DMS79 (cell line): ENCODE measurements at regions not wholly inside any gene's neighbourhood (a gene's known extent, or its start where the extent isn't known, plus 50 kb on each side); places are given as distances from the start of the nearest gene placed in this dataset.

ENCODE experiments used
- DNase-seq: peaks from one replicate; lab custom pipeline; 2025; lab: John Stamatoyannopoulos, UW

DNA sequence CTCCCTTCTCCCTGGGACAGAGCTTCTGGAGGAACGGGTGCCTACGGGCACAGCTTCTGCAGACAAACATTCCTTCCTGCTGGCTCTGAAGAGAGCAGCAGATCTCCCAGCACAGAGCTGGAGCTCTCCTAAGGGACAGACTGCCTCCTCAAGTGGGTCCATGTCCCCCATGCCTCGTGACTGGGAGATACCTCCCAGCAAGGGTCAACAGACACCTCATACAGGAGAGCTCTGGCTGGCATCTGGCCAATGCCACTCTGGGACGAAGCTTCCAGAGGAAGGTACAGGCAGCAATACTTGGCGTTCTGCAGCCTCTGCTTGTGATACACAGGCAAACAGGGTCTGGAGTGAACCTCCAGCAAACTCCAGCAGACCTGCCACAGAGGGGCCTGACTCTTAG, 227.9 kb downstream of the SPATA31D1 start:
- no peak for DNase-seq

GRCh38 chr9:82223442-82223841, 234.9 kb downstream of the SPATA31D1 start:
- DNase-seq: no peak

DNA sequence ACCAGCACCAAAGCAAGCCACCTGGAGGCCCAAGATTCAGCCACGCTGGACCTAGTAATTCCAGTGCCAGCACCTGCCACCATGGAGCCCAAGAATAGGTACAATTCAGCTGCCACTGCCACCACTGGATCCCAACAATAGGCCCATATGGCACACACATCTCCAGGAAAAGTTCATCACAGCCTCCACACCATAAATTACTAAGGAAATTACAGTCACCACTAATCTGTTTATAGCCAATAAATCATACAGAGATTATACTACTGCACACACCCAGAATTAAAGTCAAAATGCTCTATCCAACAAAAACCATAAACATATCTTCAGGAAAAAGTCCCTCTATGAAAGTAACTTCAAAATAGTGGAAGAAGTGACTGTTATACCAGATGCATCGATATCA, 242.8 kb downstream of the SPATA31D1 start:
- DNase-seq: no peak

GRCh38 chr9:82234160-82234943, 245.8 kb downstream of the SPATA31D1 start:
- DNase-seq: no peak

DNA sequence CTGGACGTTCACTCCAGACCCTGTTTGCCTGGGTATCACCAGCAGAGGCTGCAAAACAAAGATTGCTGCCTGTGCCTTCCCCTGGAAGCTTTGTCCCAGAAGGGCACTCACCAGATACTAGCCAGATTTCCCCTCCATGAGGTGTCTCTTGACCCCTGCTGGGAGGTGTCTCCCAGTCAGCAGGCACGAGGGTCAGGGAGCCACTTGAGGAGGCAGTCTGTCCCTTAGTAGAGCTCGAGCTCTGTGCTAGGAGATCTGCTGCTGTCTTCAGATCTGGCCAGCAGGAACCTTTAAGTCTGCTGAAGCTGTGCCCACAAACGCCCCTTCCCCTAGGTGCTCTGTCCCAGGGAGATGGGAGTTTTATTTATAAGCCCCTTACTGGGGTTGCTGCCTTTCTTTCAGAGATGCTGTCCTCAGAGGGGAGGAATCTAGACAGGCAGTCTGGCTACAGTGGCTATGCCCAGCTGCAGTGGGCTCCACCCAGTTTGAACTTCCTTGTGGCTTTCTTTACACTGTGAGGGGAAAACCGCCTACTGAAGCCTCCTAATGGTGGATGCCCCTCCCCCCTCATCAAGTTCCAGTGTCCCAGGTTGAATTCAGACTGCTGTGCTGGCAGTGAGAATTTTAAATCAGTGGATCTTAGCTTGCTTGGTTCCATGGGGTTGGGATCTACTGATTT, 253.9 kb downstream of the SPATA31D1 start:
- no peak for DNase-seq

- no peak for DNase-seq
Observed at GRCh38 chr9:82247318-82247717, 258.7 kb downstream of the SPATA31D1 start.

DNA sequence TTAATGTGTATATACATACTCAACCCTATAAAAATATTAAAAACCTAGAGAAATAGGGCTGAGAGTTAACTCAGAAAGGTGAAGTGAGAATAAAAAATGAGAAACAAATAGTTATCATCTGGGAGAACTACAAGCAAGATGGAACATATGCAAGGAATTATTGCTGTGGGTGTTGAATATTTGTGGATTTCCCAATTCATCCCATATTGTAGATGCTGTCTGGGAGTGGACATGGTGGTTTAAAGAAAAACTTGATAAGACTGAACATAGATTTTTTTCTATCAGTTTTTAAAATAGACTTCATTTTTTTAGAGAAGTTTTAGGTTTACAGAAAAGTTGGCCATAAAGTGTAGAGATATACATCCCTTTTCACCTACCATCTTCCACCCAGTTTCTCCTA, 263.5 kb downstream of the SPATA31D1 start:
- DNase-seq: no peak

DNA sequence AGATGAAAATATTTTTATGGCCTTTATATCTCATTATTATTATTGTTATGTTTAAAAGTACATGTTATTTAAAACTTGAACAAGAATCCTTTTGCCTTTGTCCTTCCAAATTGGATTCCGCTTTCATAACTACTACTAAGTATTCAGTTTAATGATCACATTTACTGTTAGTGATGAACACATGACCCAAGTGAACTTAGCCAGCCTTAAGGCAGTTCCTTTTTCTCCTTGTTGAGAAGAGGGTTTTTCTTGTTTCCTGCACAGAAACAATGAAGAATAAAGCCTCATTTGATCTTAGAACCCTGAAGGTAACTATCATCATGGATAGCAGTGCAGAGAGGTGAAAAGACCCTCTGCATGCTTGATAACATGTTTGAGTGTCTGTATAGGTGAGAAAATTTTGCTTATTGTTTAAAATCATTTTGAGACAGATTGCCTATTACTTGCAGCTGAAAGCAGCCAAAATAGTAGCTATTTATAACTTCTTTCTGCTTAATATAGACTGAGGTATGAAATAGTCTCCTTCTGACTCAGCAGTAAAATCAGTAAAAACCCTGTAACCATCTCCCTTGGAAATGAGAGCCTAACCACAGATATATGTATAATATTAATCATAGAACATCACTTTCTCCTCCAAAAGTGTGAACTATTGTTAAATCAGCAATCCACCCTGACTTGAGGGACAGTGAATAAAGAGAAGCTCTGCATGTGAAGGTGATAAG, 266.2 kb downstream of the SPATA31D1 start:
- DNase-seq: no peak

DNA sequence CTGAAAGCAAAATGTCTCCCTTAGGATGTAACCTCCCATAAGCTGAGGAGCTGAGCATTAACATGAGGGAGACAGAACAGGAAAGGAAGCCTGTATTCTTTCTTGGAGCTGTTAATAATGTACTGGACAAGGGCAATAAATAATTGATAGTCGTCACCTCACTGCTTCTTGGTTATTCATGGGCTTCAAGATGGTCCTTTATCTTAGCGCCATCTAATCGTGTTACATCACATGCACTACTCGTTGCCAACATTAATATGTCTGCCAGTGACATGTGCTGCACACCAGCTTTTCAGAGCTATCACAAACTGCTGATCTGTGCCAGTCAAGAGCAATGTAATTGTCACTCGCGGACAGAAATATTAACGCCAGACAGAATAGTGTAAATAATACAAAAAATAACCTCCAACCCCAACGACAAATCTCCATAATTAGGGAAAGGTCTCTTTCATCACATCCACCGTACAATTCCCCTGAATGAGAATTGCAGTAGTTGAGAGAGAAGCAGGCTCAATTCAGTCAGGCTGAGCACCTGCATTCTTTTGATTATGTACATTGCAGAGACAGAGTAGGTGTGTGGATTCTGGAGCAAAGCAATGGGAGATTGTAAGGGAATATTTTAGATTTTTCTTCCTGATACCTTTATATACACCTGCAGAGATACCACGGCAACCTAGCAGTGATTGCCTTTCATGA, 267.1 kb downstream of the SPATA31D1 start:
- DNase-seq: no peak

GRCh38 chr9:82260691-82261090, 272.1 kb downstream of the SPATA31D1 start:
- DNase-seq: no peak

DNA sequence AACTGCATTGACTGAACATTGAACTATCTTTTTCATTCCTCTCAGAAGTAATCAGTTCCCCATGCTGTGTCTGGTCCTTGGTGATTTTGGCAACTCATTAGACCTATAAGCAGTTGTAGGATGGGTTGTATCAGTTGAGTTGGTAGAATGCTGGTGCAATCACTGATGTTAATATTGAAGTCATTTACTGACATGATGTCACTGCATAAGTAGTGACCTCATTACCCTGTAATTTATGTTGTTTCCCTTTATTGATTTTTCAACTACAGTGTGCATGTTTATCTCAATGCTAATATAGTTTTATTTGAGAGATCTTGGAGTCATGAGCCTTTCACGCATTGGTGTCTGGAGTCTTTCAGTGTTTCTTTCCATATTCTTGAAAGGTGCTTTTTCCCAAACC, 275.0 kb downstream of the SPATA31D1 start:
- no peak for DNase-seq

GRCh38 chr9:82271106-82271561, 282.6 kb downstream of the SPATA31D1 start:
- DNase-seq: no peak

- DNase-seq: no peak
Observed at GRCh38 chr9:82273121-82273520, 284.5 kb downstream of the SPATA31D1 start.

- DNase-seq: no peak
Observed at GRCh38 chr9:82275258-82275927, 286.8 kb downstream of the SPATA31D1 start.

DNA sequence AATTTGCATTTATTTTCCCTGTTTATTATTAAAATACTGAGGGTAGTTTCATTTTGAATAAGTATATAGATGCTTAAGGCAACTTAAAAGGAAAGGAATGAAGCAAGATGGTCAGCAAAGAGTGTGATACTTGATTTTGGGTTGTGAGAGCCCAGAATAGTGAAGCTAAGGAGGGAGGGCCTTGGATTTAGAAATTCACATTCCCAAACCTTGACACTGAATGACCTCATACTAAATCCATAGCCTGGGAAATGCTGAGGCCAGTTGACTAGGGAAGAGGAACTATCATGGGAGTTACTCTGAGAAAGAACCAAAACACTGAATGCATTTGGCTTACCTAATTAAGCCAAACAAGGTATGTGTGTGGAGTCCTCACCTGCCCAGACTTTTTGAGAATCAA, 292.5 kb downstream of the SPATA31D1 start:
- no peak for DNase-seq

- no peak for DNase-seq
Observed at GRCh38 chr9:82284758-82285157, 296.2 kb downstream of the SPATA31D1 start.

DNA sequence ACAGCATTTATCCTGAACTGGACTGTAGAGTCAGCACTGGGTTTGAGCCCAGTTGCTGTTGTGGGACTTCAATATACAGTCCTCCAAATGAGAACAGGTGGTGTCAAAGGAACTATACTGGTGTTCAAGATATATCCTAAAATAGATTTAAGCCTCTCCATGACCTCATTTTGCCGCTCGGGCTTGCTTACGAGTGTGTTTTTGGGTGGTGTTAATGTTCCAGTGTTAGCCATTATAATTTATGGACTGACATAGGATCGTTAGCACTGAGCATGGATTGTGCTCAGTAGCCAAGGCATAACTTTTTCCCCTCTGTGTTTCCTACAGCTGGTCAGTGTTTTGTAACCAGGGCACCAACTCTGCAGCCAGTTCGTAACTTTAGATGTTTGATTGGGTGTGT, 306.6 kb downstream of the SPATA31D1 start:
- DNase-seq: no peak

DNA sequence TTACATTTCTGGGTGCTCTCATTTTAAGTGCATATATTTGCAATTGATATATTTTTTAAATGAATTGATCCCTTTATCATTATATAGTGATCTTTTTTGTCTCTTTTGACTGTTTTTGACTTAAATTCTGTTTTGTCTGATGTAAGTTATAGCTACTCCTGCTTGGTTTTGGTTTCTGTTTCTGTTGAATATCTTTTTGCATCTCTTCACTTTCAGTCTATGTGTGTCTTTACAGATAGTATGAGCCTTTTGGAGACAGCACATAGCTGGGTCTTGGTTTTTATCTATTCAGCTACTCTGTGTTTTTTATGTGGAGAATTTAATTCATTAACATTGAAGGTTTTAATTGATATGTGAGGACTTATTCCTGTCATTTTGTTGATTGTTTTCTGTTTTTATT, 311.3 kb downstream of the SPATA31D1 start:
- no peak for DNase-seq

DNA sequence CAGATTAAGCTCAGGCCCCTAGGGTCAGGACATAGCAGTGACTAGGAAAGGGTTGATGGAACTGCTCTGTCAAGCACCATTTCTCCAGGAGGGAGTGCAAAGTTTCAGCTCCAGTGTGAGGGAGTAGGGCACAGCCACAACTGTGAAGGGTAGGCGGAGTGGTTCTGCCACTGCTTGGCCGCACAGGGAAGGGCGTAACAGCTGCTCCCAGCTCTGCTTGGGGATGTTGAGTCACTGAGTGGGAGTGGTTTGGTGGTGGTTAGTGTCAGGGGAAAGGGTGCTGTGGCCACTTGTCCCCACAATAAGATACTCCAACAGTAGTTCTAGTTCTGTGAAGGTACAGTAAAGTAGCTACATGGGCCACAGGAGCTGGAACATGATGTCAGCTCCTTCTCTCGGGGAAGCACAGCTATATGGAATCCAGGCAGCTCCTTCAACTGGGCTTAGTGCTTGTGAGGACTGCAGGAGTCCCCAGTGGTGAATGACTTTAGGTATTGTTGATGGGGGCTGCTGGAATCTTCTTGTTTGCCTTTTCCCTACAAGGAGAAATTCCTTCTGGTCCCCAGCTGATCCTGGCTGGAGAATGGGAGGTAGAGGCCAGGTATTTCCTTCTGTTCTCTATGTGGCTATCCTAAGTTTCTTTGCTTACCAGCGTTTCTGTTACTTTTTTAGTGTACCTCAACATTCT, 314.5 kb downstream of the SPATA31D1 start:
- no peak for DNase-seq

- DNase-seq: no peak
Observed at GRCh38 chr9:82308836-82309235, 320.3 kb downstream of the SPATA31D1 start.

GRCh38 chr9:82313697-82314096, 325.1 kb downstream of the SPATA31D1 start:
- no peak for DNase-seq
